HG03039 (cell line): ENCODE measurements at regions not wholly inside any gene's neighbourhood (a gene's known extent, or its start where the extent isn't known, plus 50 kb on each side); places are given as distances from the start of the nearest gene placed in this dataset.
"Not testable (repeated sequence)": the region's sequence is repeated elsewhere in the genome, so short reads cannot be mapped to it uniquely, and the experiment has no call there.

Source experiments
- ATAC-seq: cut with Tn5 transposase; IDR thresholded peaks from one replicate; pipeline ENCODE4 v1.9.1; 2021; ENCODE audit warnings: mild to moderate bottlenecking, moderate library complexity; ENCODE audit not compliant: unreplicated experiment

GRCh38 chr21:27582246-27582947 is 615.5 kb upstream of the ADAMTS5 start:
- no peak for ATAC-seq

GRCh38 chr21:27581168-27581567 is 614.3 kb upstream of the ADAMTS5 start:
- no peak for ATAC-seq

- ATAC-seq: no peak
Measured at GRCh38 chr21:27580276-27580675, 613.4 kb upstream of the ADAMTS5 start.

GRCh38 chr21:27578741-27579265 is 611.9 kb upstream of the ADAMTS5 start:
- no peak for ATAC-seq

GRCh38 chr21:27572696-27573095 is 605.8 kb upstream of the ADAMTS5 start:
- ATAC-seq: no peak

GRCh38 chr21:27571706-27572105 is 604.8 kb upstream of the ADAMTS5 start:
- no peak for ATAC-seq

- no peak for ATAC-seq
Measured at GRCh38 chr21:27570306-27570868, 603.5 kb upstream of the ADAMTS5 start.

GRCh38 chr21:27569831-27570230 is 602.9 kb upstream of the ADAMTS5 start:
- ATAC-seq: no peak

GRCh38 chr21:27569091-27569490 is 602.2 kb upstream of the ADAMTS5 start:
- ATAC-seq: no peak

GRCh38 chr21:27567381-27567780 is 600.5 kb upstream of the ADAMTS5 start:
- ATAC-seq: no peak

GRCh38 chr21:27566521-27566920 is 599.6 kb upstream of the ADAMTS5 start:
- ATAC-seq: no peak

- no peak for ATAC-seq
Measured at GRCh38 chr21:27565364-27565763, 598.5 kb upstream of the ADAMTS5 start.

- ATAC-seq: no peak
Measured at GRCh38 chr21:27564684-27565301, 597.9 kb upstream of the ADAMTS5 start.

- ATAC-seq: no peak
Measured at GRCh38 chr21:27562303-27562702, 595.4 kb upstream of the ADAMTS5 start.

GRCh38 chr21:27561116-27561515 is 594.2 kb upstream of the ADAMTS5 start:
- no peak for ATAC-seq

- ATAC-seq: no peak
Measured at GRCh38 chr21:27557356-27557755, 590.5 kb upstream of the ADAMTS5 start.

- no peak for ATAC-seq
Measured at GRCh38 chr21:27555996-27556395, 589.1 kb upstream of the ADAMTS5 start.

- ATAC-seq: no peak
Measured at GRCh38 chr21:27550287-27550686, 583.4 kb upstream of the ADAMTS5 start.

- no peak for ATAC-seq
Measured at GRCh38 chr21:27548486-27548885, 581.6 kb upstream of the ADAMTS5 start.

- no peak for ATAC-seq
Measured at GRCh38 chr21:27545754-27546349, 579.0 kb upstream of the ADAMTS5 start.

- ATAC-seq: not testable (repeated sequence)
Measured at GRCh38 chr21:27542126-27542525, 575.2 kb upstream of the ADAMTS5 start.

- ATAC-seq: no peak
Measured at GRCh38 chr21:27536319-27536718, 569.4 kb upstream of the ADAMTS5 start.
